A673 (cell line): ENCODE measurements at regions not wholly inside any gene's neighbourhood (a gene's known extent, or its start where the extent isn't known, plus 50 kb on each side); places are given as distances from the start of the nearest gene placed in this dataset.

Experiments
- CTCF ChIP-seq: fragments of 300-800, 200-600 bp; sonication (generic); conservative IDR thresholded peaks from 2 replicates; pipeline ENCODE4 v1.5.1; 2017; ENCODE audit warnings: low read depth, mild to moderate bottlenecking, antibody characterized with exemption, low read length, moderate library complexity, mixed read lengths
- EZH2 ChIP-seq: fragments of 200-600 bp; sonication (generic); IDR thresholded peaks from 2 replicates; pipeline ENCODE4 v1.6.1; 2017; ENCODE audit warnings: borderline replicate concordance, low read depth, mild to moderate bottlenecking, mixed read lengths, antibody characterized with exemption, low read length; ENCODE audit not compliant: poor library complexity, severe bottlenecking

- TF ChIP-seq CTCF (no peak), EZH2 (no peak)
Observed at GRCh38 chr12:94025756-94026155, 122.6 kb upstream of the PLXNC1 start.
